Activated CD8-positive, alpha-beta memory T cell treated with anti-CD3 and anti-CD28 coated beads, Interleukin-2, amount 50 U/mL, for 4 hours (primary cell): ENCODE measurements at regions not wholly inside any gene's neighbourhood (a gene's known extent, or its start where the extent isn't known, plus 50 kb on each side); places are given as distances from the start of the nearest gene placed in this dataset.
"Not testable (repeated sequence)": the region's sequence is repeated elsewhere in the genome, so short reads cannot be mapped to it uniquely, and the experiment has no call there.

Experiments
- DNase-seq: peaks from one replicate; pipeline ENCODE4 v3.0.0-alpha.2; 2020

- DNase-seq: no peak
Observed at GRCh38 chr5:36786448-36787012, 90.0 kb upstream of the NIPBL start.

- DNase-seq: no peak
Observed at GRCh38 chr5:36787365-36788093, 89.0 kb upstream of the NIPBL start.

GRCh38 chr5:36790847-36791246 lies 85.7 kb upstream of the NIPBL start:
- DNase-seq: no peak

- no peak for DNase-seq
Observed at GRCh38 chr5:36792560-36793180, 83.9 kb upstream of the NIPBL start.

GRCh38 chr5:36795366-36795765 lies 81.2 kb upstream of the NIPBL start:
- DNase-seq: no peak

GRCh38 chr5:36796155-36796554 lies 80.4 kb upstream of the NIPBL start:
- no peak for DNase-seq

- DNase-seq: no peak
Observed at GRCh38 chr5:36801523-36801922, 75.0 kb upstream of the NIPBL start.

GRCh38 chr5:36802187-36802586 lies 74.4 kb upstream of the NIPBL start:
- DNase-seq: no peak

GRCh38 chr5:36813249-36813648 lies 63.3 kb upstream of the NIPBL start:
- DNase-seq: not testable (repeated sequence)

GRCh38 chr5:36815871-36816270 lies 60.7 kb upstream of the NIPBL start:
- DNase-seq: no peak

GRCh38 chr5:36820900-36821299 lies 55.7 kb upstream of the NIPBL start:
- DNase-seq: no peak

GRCh38 chr5:36826694-36827093 lies 49.9 kb upstream of the NIPBL start:
- DNase-seq: no peak
